GM12878 (cell line): ENCODE measurements at regions not wholly inside any gene's neighbourhood (a gene's known extent, or its start where the extent isn't known, plus 50 kb on each side); places are given as distances from the start of the nearest gene placed in this dataset.

Experiments used
- ATAC-seq: fragments of 200-7000 bp; cut with Tn5 transposase; 3 replicates; pipeline ENCODE4 v1.9.1; 2020; ENCODE audit warnings: mild to moderate bottlenecking, moderate library complexity
- BruUV-seq: library from RNA; stranded (reverse); fragments of 400-500 nt; replicated peaks from 2 replicates; lab custom pipeline; 2021; lab: Mats Ljungman, UMichigan
- CTCF ChIA-PET: fragments of 300-600 bp; sonication (Branson Sonifier 250); formaldehyde crosslinking; extraction: SDS; loops from one replicate; lab custom pipeline; 2021; ENCODE audit warnings: inconsistent platforms; lab: Yijun Ruan, JAX
- POLR2A ChIA-PET: fragments of 350-600 bp; formaldehyde crosslinking; extraction: SDS; loops from one replicate; lab custom pipeline; 2021; ENCODE audit warnings: inconsistent platforms; lab: Charles Lee
- RAD21 ChIA-PET: fragments of 300-600 bp; sonication (Branson Sonifier 250); formaldehyde crosslinking; loops from one replicate; lab custom pipeline; 2023; ENCODE audit warnings: antibody characterized with exemption; ENCODE audit not compliant: unreplicated experiment; lab: Charles Lee
- SMC1A ChIA-PET: fragments of 300-600 bp; sonication (Branson Sonifier 250); formaldehyde crosslinking; loops from one replicate; lab custom pipeline; 2023; ENCODE audit not compliant: unreplicated experiment, uncharacterized antibody; lab: Charles Lee
- DNase-seq: peaks from one replicate; pipeline ENCODE4 v3.0.0-alpha.2; 2011; ENCODE audit warnings: low read depth, low spot score
- FAIRE-seq: peaks from 3 replicates; lab custom pipeline; 2011; peaks lifted over from hg19 to GRCh38; lab: Jason Lieb, UNC
- H2AFZ ChIP-seq: 2 replicates; pipeline ENCODE4 v1.6.0; 2011; ENCODE audit warnings: low read depth, low read length, control low read depth; ENCODE audit not compliant: control insufficient read depth
- H3K27ac ChIP-seq: 2 replicates; pipeline ENCODE4 v1.5.1; 2011; ENCODE audit warnings: control low read depth; ENCODE audit not compliant: control insufficient read depth, insufficient read depth
- H3K27me3 ChIP-seq, 2 experiments: replicated peaks in 1 of 2; 2 replicates each; pipeline versions ENCODE4 v1.6.0 to v1.6.1; 2011; ENCODE audit warnings: low read length in 1 of 2; ENCODE audit not compliant: control insufficient read depth in 2 of 2, insufficient read depth in 2 of 2
- H3K36me3 ChIP-seq, 2 experiments: 2 replicates each; pipeline ENCODE4 v1.5.1; 2011; ENCODE audit warnings: low read length in 1 of 2; ENCODE audit not compliant: control insufficient read depth in 2 of 2, insufficient read depth in 2 of 2
- H3K4me1 ChIP-seq: 2 replicates; pipeline ENCODE4 v1.6.1; 2011; ENCODE audit warnings: mild to moderate bottlenecking, low read length, moderate library complexity, mixed read lengths; ENCODE audit not compliant: control insufficient read depth, insufficient read depth
- H3K4me2 ChIP-seq: 2 replicates; pipeline ENCODE4 v1.6.0; 2011; ENCODE audit warnings: control low read depth; ENCODE audit not compliant: control insufficient read depth, insufficient read depth
- H3K4me3 ChIP-seq: fragments of 200-600 bp; sonication (generic); 2 replicates; pipeline ENCODE4 v1.5.1; 2016
- H3K79me2 ChIP-seq: 2 replicates; pipeline ENCODE4 v1.6.0; 2011; ENCODE audit warnings: low read length; ENCODE audit not compliant: control insufficient read depth, insufficient read depth
- H3K9ac ChIP-seq: 2 replicates; pipeline ENCODE4 v1.8.0; 2011; ENCODE audit warnings: low read length, control low read depth, mixed read lengths; ENCODE audit not compliant: control insufficient read depth, insufficient read depth
- H3K9me3 ChIP-seq: replicated peaks from 3 replicates; pipeline ENCODE4 v1.5.1; 2011; ENCODE audit warnings: mild to moderate bottlenecking, low read length; ENCODE audit not compliant: control insufficient read depth, insufficient read depth
- H4K20me1 ChIP-seq: 2 replicates; pipeline ENCODE4 v1.6.0; 2011; ENCODE audit not compliant: control insufficient read depth, insufficient read depth
- BHLHE40 ChIP-seq, 2 experiments: fragments of 450-650 bp in 1 of 2; IDR thresholded peaks; 2 replicates each; pipeline ENCODE4 v1.6.1; 2011 to 2017; ENCODE audit warnings: low read depth in 2 of 2, borderline replicate concordance in 1 of 2, improper control_type of control experiment in 1 of 2, low read length in 1 of 2, mild to moderate bottlenecking in 1 of 2
- CBX3 ChIP-seq: fragments of 200-600 bp; sonication (generic); IDR thresholded peaks from 2 replicates; pipeline ENCODE4 v1.6.1; 2016; ENCODE audit warnings: low read depth, borderline replicate concordance
- CREB1 ChIP-seq: IDR thresholded peaks from 2 replicates; pipeline ENCODE4 v1.6.1; 2012; ENCODE audit warnings: low read depth, mild to moderate bottlenecking, inconsistent platforms
- CREM ChIP-seq: IDR thresholded peaks from 2 replicates; pipeline ENCODE4 v1.6.1; 2014; ENCODE audit warnings: antibody characterized with exemption, low read depth
- FOXM1 ChIP-seq: IDR thresholded peaks from 2 replicates; pipeline ENCODE4 v1.6.1; 2012; ENCODE audit warnings: low read depth, mild to moderate bottlenecking, inconsistent platforms, low read length, moderate library complexity
- NR2F1 ChIP-seq: fragments of 450-650 bp; conservative IDR thresholded peaks from 2 replicates; pipeline ENCODE4 v1.6.1; 2017; ENCODE audit warnings: mild to moderate bottlenecking
- PAX5 ChIP-seq: IDR thresholded peaks from 2 replicates; pipeline ENCODE4 v1.6.1; 2011; ENCODE audit warnings: low read depth, low read length, borderline replicate concordance
- RCOR1 ChIP-seq: conservative IDR thresholded peaks from 2 replicates; pipeline ENCODE4 v1.6.1; 2012; ENCODE audit warnings: low read depth, low read length, improper control_type of control experiment
- TCF7 ChIP-seq: IDR thresholded peaks from 2 replicates; pipeline ENCODE4 v1.6.1; 2014; ENCODE audit warnings: antibody characterized with exemption, borderline replicate concordance
- YBX1 ChIP-seq: fragments of 450-650 bp; IDR thresholded peaks from 2 replicates; pipeline ENCODE4 v1.6.1; 2016; ENCODE audit warnings: antibody characterized with exemption
- ZSCAN29 ChIP-seq: fragments of 450-650 bp; IDR thresholded peaks from 2 replicates; pipeline ENCODE4 v1.6.1; 2017; ENCODE audit warnings: mild to moderate bottlenecking, moderate library complexity
- WGBS: methylation state at CpG from one replicate; pipeline ENCODE4 v1.1.6; 2016; ENCODE audit warnings: low lambda C conversion rate; ENCODE audit not compliant: insufficient replicate concordance, insufficient coverage; ENCODE audit errors: missing lambda C conversion rate; 5-methylcytosine and 5-hydroxymethylcytosine counted together
- in situ Hi-C: fragments of 300-500 bp; cut with MboI; formaldehyde crosslinking; loops from 9 replicates; pipeline ENCODE4 v1.14.3; 2018; ENCODE audit warnings: mixed read lengths
- intact Hi-C: fragments of 100-400 bp; cut with micrococcal nuclease; formaldehyde crosslinking; loops from one replicate; pipeline ENCODE4 v1.14.2; 2022; ENCODE audit not compliant: unreplicated experiment

DNA sequence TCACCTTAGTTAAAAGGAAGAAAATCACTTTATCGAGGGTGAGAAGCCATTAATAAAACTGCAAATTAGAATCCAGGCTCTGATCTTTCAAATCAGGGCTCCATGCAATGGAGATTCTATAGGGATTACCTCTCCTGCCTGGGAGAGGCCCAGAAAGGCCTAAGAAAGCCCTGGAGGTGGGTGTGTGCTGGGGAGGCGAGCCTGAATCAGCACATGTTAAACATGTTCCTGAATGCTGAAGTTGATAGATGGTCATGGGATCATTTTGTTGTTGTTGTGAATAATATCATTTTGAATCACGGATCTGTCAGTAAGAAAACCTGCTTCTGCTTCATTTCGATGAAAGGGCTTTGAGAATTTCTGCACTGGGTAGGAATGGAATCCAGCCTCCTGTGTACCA is 254.3 kb downstream of the ACKR3 start:
- no peak for ATAC-seq
- SMC1A ChIA-PET = no interaction called here
- BruUV-seq = no TSS peak
- Histone ChIP-seq H3K9me3 (no peaks in the 10 kb centered on the region), H3K79me2 (no peaks in the 10 kb centered on the region), H3K4me2 (no peak overlapping the region), H3K27ac (no peak overlapping the region), H3K4me1 (no peaks in the 10 kb centered on the region), H2AFZ (no peak overlapping the region), H3K27me3 (no peaks in the 10 kb centered on the region; a peak in 1 of 4 replicates), H3K36me3 (no peaks in the 10 kb centered on the region), H3K9ac (no peak overlapping the region), H3K4me3 (no peak overlapping the region), H4K20me1 (no peaks in the 10 kb centered on the region)
- POLR2A ChIA-PET = no interaction called here
- in situ Hi-C loops (no loop called here), intact Hi-C loops (no loop called here)
- no peak for FAIRE-seq
- no peak for DNase-seq
- CTCF ChIA-PET = no interaction called here
- TF ChIP-seq TCF7 (no peak), YBX1 (no peak), CREM (no peak), FOXM1 (no peak), BHLHE40 (IDR thresholded peaks at IDR 0.05; ENCODE audit: borderline replicate concordance in 1 of 2, low read depth in 2 of 2, low read length in 1 of 2) (no peak), PAX5 (no peak), NR2F1 (no peak), CBX3 (no peak)
- WGBS = 15% methylated on average over 4 of the region's 4 CpGs
- RAD21 ChIA-PET = no interaction called here

DNA sequence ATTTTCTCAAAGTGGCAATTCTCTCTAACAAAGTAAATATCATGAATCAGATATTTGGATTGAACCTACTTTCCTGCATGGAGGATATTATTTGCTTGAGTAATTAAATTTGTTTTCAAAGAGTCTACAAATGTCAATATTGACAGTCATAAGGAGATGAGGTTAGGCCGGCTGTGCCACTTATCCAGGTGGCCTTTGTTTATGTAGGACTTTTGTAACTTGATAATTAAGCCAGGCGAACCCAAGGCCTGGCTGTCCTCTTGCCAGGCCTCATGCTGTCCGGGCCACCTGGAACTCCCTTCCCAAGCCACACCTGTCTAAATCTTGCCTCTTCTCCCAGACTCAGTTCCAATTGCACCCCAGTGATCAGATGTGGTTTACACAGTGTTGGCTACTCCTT is 255.2 kb downstream of the ACKR3 start:
- no peak overlapping the region for H3K4me2 ChIP-seq
- POLR2A ChIA-PET = no interaction called here
- in situ Hi-C loops = no loop called here
- H3K9me3 ChIP-seq = no peaks in the 10 kb centered on the region
- no peaks in the 10 kb centered on the region for H3K36me3 ChIP-seq
- TF ChIP-seq NR2F1 (no peak), CREB1 (no peak), RCOR1 (no peak), ZSCAN29 (no peak)
- no peak for ATAC-seq
- CTCF ChIA-PET = no interaction called here
- no peak overlapping the region for H3K9ac ChIP-seq
- no peak for DNase-seq
- H3K27me3 ChIP-seq = no peaks in the 10 kb centered on the region; a peak in 1 of 4 replicates
- no peak overlapping the region for H3K4me3 ChIP-seq
- intact Hi-C loops = no loop called here
- SMC1A ChIA-PET = no interaction called here
- BruUV-seq = no TSS peak
- no peak for FAIRE-seq
- 9% methylated on average over 3 of the region's 3 CpGs for WGBS
- RAD21 ChIA-PET = no interaction called here
- H3K27ac ChIP-seq = no peak overlapping the region
- H4K20me1 ChIP-seq = no peaks in the 10 kb centered on the region
- no peaks in the 10 kb centered on the region for H3K4me1 ChIP-seq
- no peak overlapping the region for H2AFZ ChIP-seq
- no peaks in the 10 kb centered on the region for H3K79me2 ChIP-seq
